Keratinocyte (primary cell): ENCODE measurements at regions not wholly inside any gene's neighbourhood (a gene's known extent, or its start where the extent isn't known, plus 50 kb on each side); places are given as distances from the start of the nearest gene placed in this dataset.

Source experiments
- DNase-seq: peaks from one replicate; pipeline ENCODE4 v3.0.0-alpha.2; 2011; ENCODE audit warnings: low read depth, missing footprints, low spot score
- FAIRE-seq: peaks from 2 replicates; lab custom pipeline; 2011; peaks lifted over from hg19 to GRCh38; lab: Jason Lieb, UNC
- H2AFZ ChIP-seq: 2 replicates; pipeline ENCODE4 v1.6.0; 2012; ENCODE audit warnings: low read length, control low read depth, inconsistent platforms; ENCODE audit not compliant: control insufficient read depth
- H3K27ac ChIP-seq: 2 replicates; pipeline ENCODE4 v1.5.1; 2011; ENCODE audit warnings: low read length; ENCODE audit not compliant: control insufficient read depth, insufficient read depth
- H3K27me3 ChIP-seq: 3 replicates; pipeline ENCODE4 v1.6.0; 2011; ENCODE audit warnings: low read length; ENCODE audit not compliant: control insufficient read depth, insufficient read depth; ENCODE audit errors: extremely low read depth
- H3K36me3 ChIP-seq, 2 experiments: 2 replicates in 1 of 2; 3 replicates in 1 of 2; pipeline ENCODE4 v1.5.1; 2011; ENCODE audit warnings: low read length in 2 of 2, mild to moderate bottlenecking in 1 of 2; ENCODE audit not compliant: control insufficient read depth in 2 of 2, insufficient read depth in 2 of 2; ENCODE audit errors: extremely low read depth in 1 of 2
- H3K4me1 ChIP-seq: 3 replicates; pipeline ENCODE4 v1.5.1; 2011; ENCODE audit warnings: low read length; ENCODE audit not compliant: control insufficient read depth, insufficient read depth; ENCODE audit errors: extremely low read depth
- H3K4me2 ChIP-seq: 3 replicates; pipeline ENCODE4 v1.6.0; 2011; ENCODE audit warnings: low read depth, low read length; ENCODE audit not compliant: control insufficient read depth, insufficient read depth; ENCODE audit errors: extremely low read depth
- H3K4me3 ChIP-seq, 3 experiments: fragments of 200-600 bp in 1 of 3; sonication (generic) in 1 of 3; 2 replicates in 2 of 3; 3 replicates in 1 of 3; pipeline ENCODE4 v1.5.1; 2011 to 2016; ENCODE audit warnings: low read length in 3 of 3, mild to moderate bottlenecking in 3 of 3, control low read depth in 2 of 3, inconsistent platforms in 1 of 3, low read depth in 1 of 3, mixed read lengths in 1 of 3, mixed run types in 1 of 3, moderate library complexity in 1 of 3; ENCODE audit not compliant: control insufficient read depth in 2 of 3, insufficient read depth in 2 of 3; ENCODE audit errors: extremely low read depth in 1 of 3
- H3K79me2 ChIP-seq: 2 replicates; pipeline ENCODE4 v1.6.0; 2012; ENCODE audit warnings: low read length; ENCODE audit not compliant: control insufficient read depth, insufficient read depth
- H3K9ac ChIP-seq: 3 replicates; pipeline ENCODE4 v1.6.0; 2011; ENCODE audit warnings: low read length; ENCODE audit not compliant: control insufficient read depth, insufficient read depth; ENCODE audit errors: extremely low read depth
- H3K9me1 ChIP-seq: 3 replicates; pipeline ENCODE4 v1.6.0; 2011; ENCODE audit warnings: low read length; ENCODE audit not compliant: control insufficient read depth, insufficient read depth; ENCODE audit errors: extremely low read depth
- H3K9me3 ChIP-seq: 2 replicates; pipeline ENCODE4 v1.5.1; 2012; ENCODE audit warnings: low read depth, low read length; ENCODE audit not compliant: control insufficient read depth
- H4K20me1 ChIP-seq: 3 replicates; pipeline ENCODE4 v1.6.0; 2011; ENCODE audit warnings: low read length; ENCODE audit not compliant: control insufficient read depth, insufficient read depth; ENCODE audit errors: extremely low read depth
- CTCF ChIP-seq, 3 experiments: IDR thresholded peaks in 1 of 3; conservative IDR thresholded peaks in 1 of 3; optimal IDR thresholded peaks in 1 of 3; 2 replicates in 2 of 3; 3 replicates in 1 of 3; pipeline versions ENCODE3 to v1.5.1; 2011; ENCODE audit warnings: low read length in 3 of 3, mild to moderate bottlenecking in 3 of 3, moderate library complexity in 2 of 3, control low read depth in 1 of 3, inconsistent platforms in 1 of 3; ENCODE audit not compliant: insufficient read depth in 2 of 3; ENCODE audit errors: extremely low read depth in 1 of 3
- EZH2 ChIP-seq: IDR thresholded peaks from one replicate; pipeline ENCODE4 v1.6.1; 2012; ENCODE audit warnings: inconsistent platforms, mild to moderate bottlenecking, low read length, moderate library complexity
- dilution Hi-C: fragments of 300-500 bp; cut with MboI; formaldehyde crosslinking; loops from one replicate; pipeline ENCODE4 v1.7.0; 2020; ENCODE audit warnings: low sequenced_read_pairs; ENCODE audit not compliant: extremely low pct_ligation_motif_present

DNA sequence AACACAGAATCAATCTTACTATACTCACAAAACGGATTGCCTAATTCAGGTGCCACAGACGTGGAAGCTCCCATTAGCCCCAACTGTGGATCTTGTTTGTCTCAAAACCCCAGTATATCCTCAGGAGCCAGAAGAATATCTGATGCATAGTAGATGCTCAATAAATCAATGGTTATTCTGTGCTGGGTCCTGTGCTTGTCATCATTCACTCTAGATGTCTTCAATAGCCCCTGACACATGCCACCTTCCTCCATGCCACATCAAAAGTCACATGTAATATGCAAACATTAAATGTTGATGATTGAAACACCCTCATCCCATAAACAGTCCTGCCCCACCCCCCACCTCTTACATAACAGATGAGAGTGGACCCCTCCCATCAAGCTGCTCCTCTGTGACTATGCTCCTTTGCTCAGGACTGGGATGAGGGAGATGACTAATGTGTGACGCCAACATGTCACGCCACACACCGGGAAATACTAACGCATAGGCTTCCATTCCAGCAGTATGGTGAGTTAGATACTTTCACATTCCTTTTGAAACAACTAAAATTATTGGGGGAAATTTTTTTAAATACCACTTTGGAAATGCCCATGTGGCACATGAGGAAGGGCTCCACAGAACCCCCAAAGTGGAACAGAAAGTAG lies 267.6 kb upstream of the SDK2 start:
- Histone ChIP-seq H4K20me1 (no peaks in the 10 kb centered on the region), H3K36me3 (no peaks in the 10 kb centered on the region), H3K4me2 (no peak overlapping the region), H3K79me2 (no peaks in the 10 kb centered on the region), H3K27ac (no peak overlapping the region), H3K9me1 (no peaks in the 10 kb centered on the region), H3K4me3 (no peak overlapping the region), H3K9ac (no peak overlapping the region), H3K27me3 (no peaks in the 10 kb centered on the region), H2AFZ (no peak overlapping the region), H3K4me1 (no peaks in the 10 kb centered on the region), H3K9me3 (no peaks in the 10 kb centered on the region)
- TF ChIP-seq EZH2 (no peak), CTCF (optimal IDR thresholded peaks at IDR 0.05 in 1 of 3, IDR thresholded peaks at IDR 0.05 in 1 of 3, conservative IDR thresholded peaks at IDR 0.05 in 1 of 3; ENCODE audit: extremely low read depth in 1 of 3, insufficient read depth in 2 of 3, low read length in 3 of 3) (no peak)
- dilution Hi-C loops = no loop called here
- DNase-seq = no peak
- no peak for FAIRE-seq

- no peak overlapping the region for H3K9ac ChIP-seq
- TF ChIP-seq EZH2 = no peak
- TF ChIP-seq CTCF (optimal IDR thresholded peaks at IDR 0.05 in 1 of 3, IDR thresholded peaks at IDR 0.05 in 1 of 3, conservative IDR thresholded peaks at IDR 0.05 in 1 of 3; ENCODE audit: extremely low read depth in 1 of 3, insufficient read depth in 2 of 3, low read length in 3 of 3) = no peak
- no peak overlapping the region for H2AFZ ChIP-seq
- no peaks in the 10 kb centered on the region for H3K9me3 ChIP-seq
- dilution Hi-C loops = no loop called here
- FAIRE-seq (no peak), DNase-seq (no peak)
- H3K4me2 ChIP-seq = no peak overlapping the region
- no peaks in the 10 kb centered on the region for H3K9me1 ChIP-seq
- H3K36me3 ChIP-seq = no peaks in the 10 kb centered on the region
- H3K4me1 ChIP-seq = no peaks in the 10 kb centered on the region
- H3K79me2 ChIP-seq = no peaks in the 10 kb centered on the region
- no peaks in the 10 kb centered on the region for H3K27me3 ChIP-seq
- H3K27ac ChIP-seq = no peak overlapping the region
- H3K4me3 ChIP-seq = no peak overlapping the region
- no peaks in the 10 kb centered on the region for H4K20me1 ChIP-seq
Measured at GRCh38 chr17:73912373-73912746, 268.1 kb upstream of the SDK2 start.
